ENCODE measurements at regions not wholly inside any gene's neighbourhood (a gene's known extent, or its start where the extent isn't known, plus 50 kb on each side); places are given as distances from the start of the nearest gene placed in this dataset.

- DNase-seq: no peak
These were observed 85.9 kb upstream of the UNC5B start for GRCh38 chr10:71126432-71126831.

- DNase-seq: no peak
These were observed 85.3 kb upstream of the UNC5B start for GRCh38 chr10:71127104-71127503.

- DNase-seq: no peak
These were observed 84.6 kb upstream of the UNC5B start for GRCh38 chr10:71127773-71128172.

GRCh38 chr10:71128311-71128980, 83.9 kb upstream of the UNC5B start:
- DNase-seq: no peak

- no peak for DNase-seq
These were observed 81.3 kb upstream of the UNC5B start for GRCh38 chr10:71131096-71131495.

- no peak for DNase-seq
These were observed 80.8 kb upstream of the UNC5B start for GRCh38 chr10:71131508-71132088.

- no peak for DNase-seq
These were observed 80.0 kb upstream of the UNC5B start for GRCh38 chr10:71132321-71132810.

GRCh38 chr10:71133710-71134686, 78.4 kb upstream of the UNC5B start:
- no peak for DNase-seq

GRCh38 chr10:71134732-71135211, 77.6 kb upstream of the UNC5B start:
- no peak for DNase-seq

GRCh38 chr10:71135236-71135635, 77.1 kb upstream of the UNC5B start:
- DNase-seq: no peak

- no peak for DNase-seq
These were observed 76.2 kb upstream of the UNC5B start for GRCh38 chr10:71136036-71136721.

GRCh38 chr10:71137701-71138100, 74.7 kb upstream of the UNC5B start:
- no peak for DNase-seq

GRCh38 chr10:71138166-71138830, 74.1 kb upstream of the UNC5B start:
- no peak for DNase-seq

- DNase-seq: no peak
These were observed 70.8 kb upstream of the UNC5B start for GRCh38 chr10:71141528-71141927.

GRCh38 chr10:71143170-71143569, 69.2 kb upstream of the UNC5B start:
- DNase-seq: no peak

GRCh38 chr10:71143610-71144009, 68.8 kb upstream of the UNC5B start:
- no peak for DNase-seq

GRCh38 chr10:71144824-71145223, 67.5 kb upstream of the UNC5B start:
- DNase-seq: no peak

GRCh38 chr10:71145352-71145945, 66.9 kb upstream of the UNC5B start:
- DNase-seq: no peak

- DNase-seq: no peak
These were observed 61.6 kb upstream of the UNC5B start for GRCh38 chr10:71150796-71151195.

GRCh38 chr10:71152043-71152442, 60.3 kb upstream of the UNC5B start:
- no peak for DNase-seq

- peak; percentile 8 for DNase-seq
These were observed 55.9 kb upstream of the UNC5B start for GRCh38 chr10:71156436-71156835.

- no peak for DNase-seq
These were observed 54.9 kb upstream of the UNC5B start for GRCh38 chr10:71157435-71157834.
